ENCODE measurements at regions not wholly inside any gene's neighbourhood (a gene's known extent, or its start where the extent isn't known, plus 50 kb on each side); places are given as distances from the start of the nearest gene placed in this dataset.

DNA sequence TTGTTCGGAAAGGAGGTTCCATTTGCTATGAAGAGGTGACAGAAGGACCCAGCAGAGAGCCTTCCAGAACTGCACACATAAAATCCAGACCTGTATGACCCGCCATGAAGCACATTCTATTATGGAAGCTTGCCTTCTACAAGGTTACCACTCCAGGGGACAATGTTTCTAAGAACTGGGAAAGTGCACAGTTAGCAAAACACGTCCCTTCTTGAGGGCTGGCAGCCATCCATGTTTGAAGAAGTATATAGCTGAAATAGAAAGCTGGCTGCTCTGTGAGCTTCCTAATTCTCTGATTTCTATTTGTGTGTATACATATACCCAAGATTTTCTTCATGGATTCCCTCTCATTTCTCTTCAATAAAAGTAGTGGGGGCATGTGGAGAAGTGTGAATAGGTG, 74.6 kb downstream of the CNTN3 start:
- no peak for TF ChIP-seq CTCF (conservative IDR thresholded peaks at IDR 0.05)
- no peak overlapping the region for H3K27ac ChIP-seq

DNA sequence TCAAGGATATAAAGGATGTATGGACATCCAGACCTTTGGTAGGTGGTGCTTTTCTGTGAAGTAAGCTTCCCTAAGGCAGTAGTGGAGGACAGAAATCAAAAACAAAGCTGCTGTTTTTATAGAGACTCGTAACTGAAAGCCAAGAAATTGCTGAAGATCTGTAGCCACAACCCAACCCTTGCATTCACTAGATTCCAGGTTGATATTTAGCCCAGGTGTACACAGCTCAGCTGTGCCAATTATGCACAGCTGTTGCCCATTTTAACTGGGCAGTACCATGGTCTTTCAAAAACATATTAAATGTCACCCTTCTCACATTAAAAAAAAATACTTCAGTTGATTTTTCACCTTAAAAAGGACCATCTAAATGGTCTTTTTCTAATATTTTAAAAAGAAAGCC, 75.8 kb downstream of the CNTN3 start:
- no peak for TF ChIP-seq CTCF (conservative IDR thresholded peaks at IDR 0.05)
- no peak overlapping the region for H3K27ac ChIP-seq

DNA sequence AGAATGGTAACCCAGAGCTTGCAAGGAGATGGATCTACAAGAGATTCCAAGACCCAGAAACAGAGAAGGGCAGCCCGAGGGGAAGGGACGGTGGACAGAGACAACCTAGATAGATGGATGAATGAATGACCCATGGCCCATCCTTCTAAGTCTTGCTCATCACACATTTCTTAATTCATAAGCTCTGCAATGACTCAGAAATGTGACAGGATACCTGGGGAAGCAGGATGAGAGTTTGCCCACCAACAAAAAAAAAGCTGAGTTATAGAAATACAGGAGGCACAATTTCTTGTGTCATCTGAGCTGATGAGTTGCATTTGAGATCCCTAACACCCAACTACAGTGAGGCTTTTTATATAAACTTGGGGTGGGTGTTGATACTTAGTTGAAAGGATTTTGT, 76.6 kb downstream of the CNTN3 start:
- TF ChIP-seq CTCF (conservative IDR thresholded peaks at IDR 0.05): no peak
- H3K27ac ChIP-seq: no peak overlapping the region

DNA sequence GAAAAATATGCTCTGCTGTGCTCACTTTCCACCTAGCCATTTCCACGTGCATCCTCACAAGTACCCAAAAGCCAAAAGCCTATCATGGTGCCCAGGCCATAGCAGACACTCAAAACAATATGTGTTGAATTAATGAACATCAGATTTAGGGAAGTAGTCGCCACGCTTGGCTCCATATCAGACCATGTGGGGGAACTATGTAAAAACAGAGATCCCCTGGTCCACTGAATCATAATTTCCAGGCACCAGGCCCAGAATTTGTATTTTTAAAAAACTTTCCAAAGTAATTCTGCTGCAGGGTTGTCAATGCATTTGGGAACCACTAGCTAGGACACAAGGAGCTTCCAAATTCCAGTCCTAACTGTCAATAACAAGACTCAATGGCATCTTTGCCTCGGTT, 77.3 kb downstream of the CNTN3 start:
- no peak overlapping the region for H3K27ac ChIP-seq
- TF ChIP-seq CTCF (conservative IDR thresholded peaks at IDR 0.05): no peak

- TF ChIP-seq CTCF (conservative IDR thresholded peaks at IDR 0.05): no peak
- no peak overlapping the region for H3K27ac ChIP-seq
Measured at GRCh38 chr3:74535281-74535680, 79.2 kb downstream of the CNTN3 start.

DNA sequence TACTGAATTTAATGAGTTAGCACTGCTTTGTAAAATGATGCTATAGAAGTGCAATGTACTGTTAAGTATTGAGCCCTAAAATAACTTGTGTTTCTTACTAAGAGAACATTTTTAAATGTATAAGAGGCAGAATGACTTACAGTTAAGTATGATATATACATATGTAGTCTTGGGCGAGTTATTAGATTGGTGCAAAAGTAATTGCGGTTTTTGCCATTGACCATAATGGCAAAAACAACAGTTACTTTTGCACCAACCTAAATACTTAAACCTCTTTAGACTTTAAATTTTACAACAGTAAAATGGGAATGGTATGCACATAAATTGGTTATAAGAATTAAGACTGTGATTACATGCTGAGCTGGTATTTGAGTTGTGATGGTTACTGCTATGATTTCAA, 79.8 kb downstream of the CNTN3 start:
- no peak overlapping the region for H3K27ac ChIP-seq
- no peak for TF ChIP-seq CTCF (conservative IDR thresholded peaks at IDR 0.05)

DNA sequence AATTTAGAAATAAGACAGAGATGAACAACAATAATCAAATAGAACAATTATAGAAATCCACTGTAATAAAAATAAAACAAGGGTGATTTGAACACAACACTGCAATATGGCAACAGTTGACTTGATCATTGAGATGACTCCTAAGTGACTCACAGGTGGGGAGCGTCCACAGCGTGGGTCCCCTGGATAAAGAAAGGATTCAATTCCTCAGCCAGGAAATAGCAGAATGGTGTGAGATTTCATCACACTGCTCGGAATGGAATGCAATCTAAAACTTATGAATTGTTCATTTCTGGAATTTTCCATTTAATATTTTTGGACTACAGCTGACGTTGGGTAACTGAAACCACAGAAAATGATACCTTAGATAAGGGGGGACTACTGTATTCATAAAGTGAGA, 82.0 kb downstream of the CNTN3 start:
- H3K27ac ChIP-seq: no peak overlapping the region
- TF ChIP-seq CTCF (conservative IDR thresholded peaks at IDR 0.05): no peak

DNA sequence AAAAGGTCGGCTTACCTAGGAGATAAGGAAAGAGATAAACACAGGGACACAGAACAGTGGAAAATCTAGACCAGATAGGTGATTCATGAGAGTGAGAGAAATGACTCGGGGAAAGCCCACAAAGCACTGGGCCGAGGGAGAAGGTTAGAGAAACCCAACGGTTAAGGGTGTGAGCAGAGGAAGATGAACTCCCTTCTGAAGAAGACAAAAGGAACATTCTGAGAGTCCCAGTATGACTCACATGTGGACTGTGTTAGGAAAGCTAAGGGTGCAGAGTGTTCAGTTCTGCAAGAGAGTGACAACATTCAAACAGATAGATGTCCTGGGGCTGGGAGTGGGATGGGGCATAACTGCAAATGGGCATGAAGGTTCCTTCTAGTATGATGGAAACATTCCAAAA, 83.0 kb downstream of the CNTN3 start:
- H3K27ac ChIP-seq: no peak overlapping the region
- no peak for TF ChIP-seq CTCF (conservative IDR thresholded peaks at IDR 0.05)
